ENCODE measurements at regions not wholly inside any gene's neighbourhood (a gene's known extent, or its start where the extent isn't known, plus 50 kb on each side); places are given as distances from the start of the nearest gene placed in this dataset.

DNA sequence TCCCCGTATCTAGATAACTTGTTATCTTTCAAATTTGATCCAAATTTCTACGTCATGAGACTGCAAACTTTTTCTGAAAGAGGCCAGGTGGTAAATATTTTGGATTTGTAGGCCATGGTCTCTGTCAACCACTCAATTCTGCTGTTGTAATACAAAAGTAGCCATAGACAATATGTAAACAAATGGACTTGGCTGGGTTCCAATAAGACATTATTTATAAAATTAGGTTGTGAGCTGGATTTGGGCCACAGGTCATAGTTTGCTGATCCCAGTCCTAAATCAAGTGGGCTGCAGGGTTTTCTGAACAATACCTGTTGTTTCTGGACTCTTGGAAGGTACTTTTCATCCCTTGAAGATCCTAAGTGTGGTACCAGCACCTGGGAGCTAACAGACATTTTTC lies 1178.0 kb downstream of the SORCS1 start:
- no peak for TF ChIP-seq CTCF (IDR thresholded peaks at IDR 0.05; ENCODE audit: low read depth, low read length)
- TF ChIP-seq EZH2phosphoT487 (IDR thresholded peaks at IDR 0.05; ENCODE audit: low read depth) = no peak

Measured in OCI-LY3 (cell line).